Activated T-helper 2 cell treated with anti-CD3 and anti-CD28 coated beads, Interferon-gamma antibody, Interleukin-2, Interleukin-4, amounts not matched to agents 10 μg/mL and 5 μg/mL and 100 μg/mL, durations not matched to agents 14 hours and 24 hours and 36 hours (primary cell): ENCODE measurements at regions not wholly inside any gene's neighbourhood (a gene's known extent, or its start where the extent isn't known, plus 50 kb on each side); places are given as distances from the start of the nearest gene placed in this dataset.

Source experiments
- DNase-seq: peaks from one replicate; pipeline ENCODE4 v3.0.0; 2021; ENCODE audit warnings: low spot score
- H3K27ac Mint-ChIP-seq: one replicate; pipeline ENCODE4 v1.8.0; 2021; ENCODE audit warnings: mixed read lengths
- H3K27me3 Mint-ChIP-seq: one replicate; pipeline ENCODE4 v1.8.0; 2021; ENCODE audit warnings: low read depth, mixed read lengths
- H3K36me3 Mint-ChIP-seq: one replicate; pipeline ENCODE4 v1.8.0; 2021; ENCODE audit warnings: low read depth, mixed read lengths
- H3K4me1 Mint-ChIP-seq: one replicate; pipeline ENCODE4 v1.8.0; 2021; ENCODE audit warnings: low read depth, mixed read lengths
- H3K4me3 Mint-ChIP-seq: one replicate; pipeline ENCODE4 v1.8.0; 2021; ENCODE audit warnings: low read depth, mild to moderate bottlenecking, moderate library complexity, mixed read lengths
- H3K9me3 Mint-ChIP-seq: one replicate; pipeline ENCODE4 v1.8.0; 2021; ENCODE audit warnings: mixed read lengths
- intact Hi-C: fragments of 100-400 bp; cut with micrococcal nuclease; formaldehyde crosslinking; loops from one replicate; pipeline ENCODE4 v1.15.1; 2023

DNA sequence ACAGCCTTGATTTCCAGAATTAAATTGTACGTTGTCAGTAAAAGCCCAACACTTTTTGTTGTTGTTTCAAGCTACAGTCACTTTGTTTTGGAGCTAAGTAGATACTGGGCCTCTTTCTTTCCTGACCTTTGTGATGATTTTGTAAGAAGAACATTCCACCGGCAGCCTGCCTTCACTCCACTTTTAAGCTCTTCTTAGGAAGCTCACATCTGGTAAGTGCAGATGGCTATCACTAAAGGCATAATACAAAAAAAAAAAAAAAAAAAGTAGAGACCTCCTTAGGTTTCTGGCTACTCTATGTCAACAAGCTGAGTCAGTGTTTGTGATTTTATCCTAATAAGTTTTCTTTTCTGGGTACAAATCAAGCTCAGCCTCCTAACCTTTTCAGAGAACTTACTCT, 1922.1 kb upstream of the WWC1 start:
- H3K4me3 Mint-ChIP-seq, result no peak overlapping the region
- no peaks in the 10 kb centered on the region for H3K4me1 Mint-ChIP-seq
- H3K27me3 Mint-ChIP-seq, result no peaks in the 10 kb centered on the region
- DNase-seq, result no peak
- intact Hi-C loops, result no loop called here
- no peaks in the 10 kb centered on the region for H3K36me3 Mint-ChIP-seq
- peaks cover 14% of the 10 kb centered on the region for H3K9me3 Mint-ChIP-seq
- no peak overlapping the region for H3K27ac Mint-ChIP-seq

GRCh38 chr5:166369807-166370206, 1921.6 kb upstream of the WWC1 start:
- no peak overlapping the region for H3K4me3 Mint-ChIP-seq
- no peaks in the 10 kb centered on the region for H3K4me1 Mint-ChIP-seq
- DNase-seq, result no peak
- no peaks in the 10 kb centered on the region for H3K27me3 Mint-ChIP-seq
- no peaks in the 10 kb centered on the region for H3K36me3 Mint-ChIP-seq
- no peak overlapping the region for H3K27ac Mint-ChIP-seq
- intact Hi-C loops, result no loop called here
- peaks cover 14% of the 10 kb centered on the region for H3K9me3 Mint-ChIP-seq

GRCh38 chr5:166370928-166371690, 1920.3 kb upstream of the WWC1 start:
- no peak for DNase-seq
- H3K27ac Mint-ChIP-seq, result no peak overlapping the region
- intact Hi-C loops, result no loop called here
- H3K9me3 Mint-ChIP-seq, result peaks cover 10% of the 10 kb centered on the region
- no peak overlapping the region for H3K4me3 Mint-ChIP-seq
- no peaks in the 10 kb centered on the region for H3K4me1 Mint-ChIP-seq
- no peaks in the 10 kb centered on the region for H3K36me3 Mint-ChIP-seq
- no peaks in the 10 kb centered on the region for H3K27me3 Mint-ChIP-seq

DNA sequence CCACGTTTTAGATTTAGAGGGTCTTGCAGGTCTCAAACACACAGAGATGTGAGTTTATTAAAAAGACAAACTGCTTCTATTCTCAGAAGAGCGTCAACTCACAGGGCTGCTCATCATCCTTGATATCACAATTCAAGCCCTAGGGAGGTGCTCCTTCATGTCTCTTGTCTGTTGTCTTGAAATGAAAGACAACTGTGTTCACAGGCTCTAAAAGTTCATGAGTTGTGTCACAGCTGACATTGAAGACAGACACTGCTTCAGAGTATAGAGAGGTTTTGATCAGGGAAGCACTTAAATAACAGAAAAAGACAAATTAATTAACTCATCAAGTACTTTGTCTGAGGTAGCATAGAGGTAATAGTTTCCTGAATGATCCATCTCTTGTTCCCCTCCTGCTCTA, 1917.6 kb upstream of the WWC1 start:
- no peaks in the 10 kb centered on the region for H3K36me3 Mint-ChIP-seq
- no peak for DNase-seq
- intact Hi-C loops, result no loop called here
- no peaks in the 10 kb centered on the region for H3K4me1 Mint-ChIP-seq
- H3K9me3 Mint-ChIP-seq, result peaks cover 19% of the 10 kb centered on the region
- no peak overlapping the region for H3K27ac Mint-ChIP-seq
- H3K27me3 Mint-ChIP-seq, result no peaks in the 10 kb centered on the region
- H3K4me3 Mint-ChIP-seq, result no peak overlapping the region

DNA sequence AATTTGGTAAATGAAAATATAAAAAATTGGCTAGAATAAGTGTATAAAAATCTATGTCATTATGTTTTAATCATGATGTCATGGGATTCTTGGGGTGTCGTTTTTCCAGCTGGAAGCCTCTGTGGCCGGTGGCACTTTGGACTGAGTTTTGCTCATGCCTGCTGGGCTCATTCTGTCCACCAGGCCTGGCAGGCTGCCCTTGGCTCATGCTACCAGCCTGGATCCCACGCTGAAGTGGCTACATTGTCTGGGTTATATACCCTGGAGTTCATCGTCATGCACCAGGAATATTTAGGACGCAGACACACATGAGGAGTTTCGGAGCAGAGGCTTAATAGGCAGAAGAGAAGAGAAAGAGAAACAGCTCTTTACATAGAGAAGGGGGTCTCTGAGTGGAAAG, 1913.7 kb upstream of the WWC1 start:
- Mint-ChIP-seq H3K9me3 (peaks cover 28% of the 10 kb centered on the region), H3K4me3 (no peak overlapping the region), H3K27me3 (no peaks in the 10 kb centered on the region), H3K36me3 (no peaks in the 10 kb centered on the region), H3K4me1 (no peaks in the 10 kb centered on the region), H3K27ac (no peak overlapping the region)
- intact Hi-C loops, result no loop called here
- DNase-seq, result no peak

GRCh38 chr5:166379517-166379916, 1911.9 kb upstream of the WWC1 start:
- peaks cover 28% of the 10 kb centered on the region for H3K9me3 Mint-ChIP-seq
- no peaks in the 10 kb centered on the region for H3K4me1 Mint-ChIP-seq
- intact Hi-C loops, result no loop called here
- no peaks in the 10 kb centered on the region for H3K36me3 Mint-ChIP-seq
- H3K27me3 Mint-ChIP-seq, result no peaks in the 10 kb centered on the region
- H3K27ac Mint-ChIP-seq, result no peak overlapping the region
- H3K4me3 Mint-ChIP-seq, result no peak overlapping the region
- DNase-seq, result no peak

GRCh38 chr5:166382031-166382430, 1909.4 kb upstream of the WWC1 start:
- DNase-seq, result no peak
- no peaks in the 10 kb centered on the region for H3K4me1 Mint-ChIP-seq
- intact Hi-C loops, result no loop called here
- H3K27ac Mint-ChIP-seq, result no peak overlapping the region
- H3K27me3 Mint-ChIP-seq, result no peaks in the 10 kb centered on the region
- H3K9me3 Mint-ChIP-seq, result peaks cover 37% of the 10 kb centered on the region
- H3K36me3 Mint-ChIP-seq, result no peaks in the 10 kb centered on the region
- H3K4me3 Mint-ChIP-seq, result no peak overlapping the region

DNA sequence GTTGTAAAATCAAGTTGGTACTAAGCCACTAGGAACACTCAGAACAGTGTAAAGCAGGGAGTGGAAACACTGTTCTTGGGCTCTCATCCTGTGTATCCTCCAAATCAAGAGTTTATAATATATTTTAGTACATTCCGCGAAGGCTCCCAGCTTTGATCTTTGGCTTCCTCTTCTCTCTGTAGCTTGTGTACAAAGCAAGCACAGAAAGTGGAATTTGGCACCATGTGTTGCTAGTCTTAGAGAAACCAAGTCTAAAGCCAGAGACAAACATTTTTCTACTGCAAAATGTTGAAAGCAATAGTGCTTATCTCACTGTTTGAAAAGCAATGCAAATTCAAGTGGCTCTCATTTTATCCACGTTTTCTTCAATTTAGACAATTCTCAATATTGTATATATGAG, 1893.3 kb upstream of the WWC1 start:
- H3K27me3 Mint-ChIP-seq, result no peaks in the 10 kb centered on the region
- H3K9me3 Mint-ChIP-seq, result peaks cover 35% of the 10 kb centered on the region
- no peak overlapping the region for H3K4me3 Mint-ChIP-seq
- no peak overlapping the region for H3K27ac Mint-ChIP-seq
- DNase-seq, result no peak
- H3K36me3 Mint-ChIP-seq, result no peaks in the 10 kb centered on the region
- intact Hi-C loops, result no loop called here
- H3K4me1 Mint-ChIP-seq, result no peaks in the 10 kb centered on the region

- Mint-ChIP-seq H3K9me3 (peaks cover 33% of the 10 kb centered on the region), H3K4me1 (no peaks in the 10 kb centered on the region), H3K27ac (no peak overlapping the region), H3K4me3 (no peak overlapping the region), H3K36me3 (no peaks in the 10 kb centered on the region), H3K27me3 (no peaks in the 10 kb centered on the region)
- no peak for DNase-seq
- intact Hi-C loops, result no loop called here
Measured at GRCh38 chr5:166399781-166400180, 1891.7 kb upstream of the WWC1 start.

DNA sequence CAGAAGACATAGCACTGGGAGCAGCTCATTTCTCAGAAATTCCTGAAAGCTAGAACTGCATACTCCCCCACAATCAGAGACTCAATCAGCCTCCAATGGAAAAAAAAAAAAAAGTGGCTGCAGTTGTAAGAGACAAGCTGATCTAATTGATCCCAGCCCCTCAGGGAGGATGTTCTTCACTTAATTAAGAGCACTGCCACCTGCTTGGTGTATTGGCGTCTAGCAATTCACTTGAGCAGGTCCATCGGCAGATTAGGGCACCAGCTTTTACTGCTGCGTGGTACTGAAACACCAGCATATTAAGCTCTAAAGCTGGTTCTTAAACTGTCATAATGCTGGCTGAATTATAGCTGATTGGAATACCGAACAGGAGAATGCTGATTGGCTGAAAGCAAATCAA, 1890.1 kb upstream of the WWC1 start:
- intact Hi-C loops, result no loop called here
- Mint-ChIP-seq H3K27ac (no peak overlapping the region), H3K4me3 (no peak overlapping the region), H3K9me3 (peaks cover 24% of the 10 kb centered on the region), H3K36me3 (no peaks in the 10 kb centered on the region), H3K4me1 (no peaks in the 10 kb centered on the region), H3K27me3 (no peaks in the 10 kb centered on the region)
- no peak for DNase-seq

DNA sequence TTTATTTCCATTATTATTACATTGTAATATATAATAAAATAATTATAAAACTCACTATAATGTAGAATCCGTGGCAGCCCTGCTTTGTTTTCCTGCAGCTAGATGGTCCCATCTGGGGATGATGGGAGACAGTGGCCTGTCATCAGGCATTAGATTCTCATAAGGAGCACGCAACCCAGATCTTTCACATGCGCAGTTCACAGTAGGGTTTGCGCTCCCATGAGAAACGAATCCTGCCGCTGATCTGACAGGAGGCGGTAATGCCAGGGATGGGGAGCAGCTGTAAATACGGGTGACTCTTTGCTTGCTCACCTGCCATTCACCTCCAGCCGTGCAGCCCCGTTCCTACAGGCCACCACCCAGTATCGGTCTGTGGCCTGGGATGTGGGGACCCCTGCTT, 1879.3 kb upstream of the WWC1 start:
- no peak overlapping the region for H3K4me3 Mint-ChIP-seq
- peaks cover 31% of the 10 kb centered on the region for H3K9me3 Mint-ChIP-seq
- H3K4me1 Mint-ChIP-seq, result no peaks in the 10 kb centered on the region
- intact Hi-C loops, result no loop called here
- no peak overlapping the region for H3K27ac Mint-ChIP-seq
- no peak for DNase-seq
- no peaks in the 10 kb centered on the region for H3K36me3 Mint-ChIP-seq
- H3K27me3 Mint-ChIP-seq, result no peaks in the 10 kb centered on the region

GRCh38 chr5:166427211-166427610, 1864.2 kb upstream of the WWC1 start:
- no peak for DNase-seq
- H3K36me3 Mint-ChIP-seq, result no peaks in the 10 kb centered on the region
- H3K4me3 Mint-ChIP-seq, result no peak overlapping the region
- intact Hi-C loops, result no loop called here
- no peaks in the 10 kb centered on the region for H3K4me1 Mint-ChIP-seq
- no peak overlapping the region for H3K27ac Mint-ChIP-seq
- H3K27me3 Mint-ChIP-seq, result no peaks in the 10 kb centered on the region
- H3K9me3 Mint-ChIP-seq, result peaks cover 40% of the 10 kb centered on the region

- H3K27ac Mint-ChIP-seq, result no peak overlapping the region
- peaks cover 43% of the 10 kb centered on the region for H3K9me3 Mint-ChIP-seq
- no peaks in the 10 kb centered on the region for H3K27me3 Mint-ChIP-seq
- DNase-seq, result no peak
- H3K4me3 Mint-ChIP-seq, result no peak overlapping the region
- no peaks in the 10 kb centered on the region for H3K36me3 Mint-ChIP-seq
- intact Hi-C loops, result no loop called here
- H3K4me1 Mint-ChIP-seq, result no peaks in the 10 kb centered on the region
Measured at GRCh38 chr5:166428264-166428803, 1863.1 kb upstream of the WWC1 start.
